Stimulated activated CD8-positive, alpha-beta memory T cell treated with anti-CD3 and anti-CD28 coated beads, Interleukin-12 subunit alpha, Interleukin-12 subunit beta, amount 100 ng/mL, for 4 hours (primary cell): ENCODE measurements at regions not wholly inside any gene's neighbourhood (a gene's known extent, or its start where the extent isn't known, plus 50 kb on each side); places are given as distances from the start of the nearest gene placed in this dataset.
"Not testable (repeated sequence)": the region's sequence is repeated elsewhere in the genome, so short reads cannot be mapped to it uniquely, and the experiment has no call there.

Experiments used
- DNase-seq: peaks from one replicate; pipeline ENCODE4 v3.0.0-alpha.2; 2020; ENCODE audit warnings: low read depth

DNA sequence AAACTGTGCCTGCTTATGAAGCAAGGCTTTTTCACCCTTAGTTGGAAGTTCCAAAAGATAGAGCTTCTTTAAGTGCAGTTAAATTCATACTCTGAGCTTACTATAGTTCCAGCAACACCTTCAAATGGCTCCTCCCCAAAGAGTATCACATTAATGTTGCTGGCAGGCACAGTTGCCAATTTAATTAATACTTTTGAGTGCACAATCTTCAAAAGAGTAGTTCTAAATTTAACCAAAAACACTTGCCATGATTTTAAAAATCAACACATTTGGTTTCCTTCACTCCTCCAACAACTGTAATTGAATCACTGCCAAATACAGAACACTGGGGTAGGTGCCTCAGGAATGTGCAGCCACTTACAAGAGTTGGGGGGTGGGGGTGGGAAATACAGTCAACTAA is 150.6 kb upstream of the UBE2E3 start:
- no peak for DNase-seq

DNA sequence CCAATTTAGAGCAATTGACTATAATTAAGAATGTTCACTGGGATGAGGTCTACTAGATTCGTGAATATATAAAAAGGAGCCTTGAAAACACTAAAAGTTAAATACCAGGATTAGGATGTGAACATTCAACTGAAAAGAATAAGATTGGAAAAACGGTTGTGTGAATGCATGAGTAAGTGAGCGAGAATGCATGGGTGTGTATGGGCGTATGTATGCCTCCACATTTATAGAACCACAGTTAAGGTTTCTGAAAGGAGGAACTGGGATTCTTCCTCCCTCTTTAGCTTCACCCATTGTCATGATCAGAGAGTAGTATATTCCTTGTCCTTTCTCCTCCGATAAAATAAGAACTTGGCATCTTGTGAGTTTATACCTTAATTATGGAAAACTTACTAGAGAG is 151.1 kb upstream of the UBE2E3 start:
- DNase-seq = no peak

DNA sequence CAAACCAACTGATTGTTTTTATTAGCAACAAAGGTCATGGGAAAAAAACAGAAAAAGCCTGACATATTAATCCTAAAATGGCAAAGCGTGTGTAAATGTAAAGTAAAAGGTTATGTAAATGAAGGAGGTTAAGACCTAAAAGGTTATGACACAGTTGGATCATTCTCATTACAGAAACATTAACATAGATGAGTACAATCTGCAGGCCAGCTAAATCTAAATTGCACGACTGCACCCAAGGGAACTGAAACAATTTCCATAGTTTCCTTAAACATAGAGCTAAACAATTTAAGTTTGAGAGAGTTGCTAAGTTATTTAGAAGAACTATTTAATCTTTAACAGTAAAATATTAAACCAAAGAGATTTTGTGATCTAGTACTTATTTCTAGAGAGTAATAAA is 151.6 kb upstream of the UBE2E3 start:
- no peak for DNase-seq

DNA sequence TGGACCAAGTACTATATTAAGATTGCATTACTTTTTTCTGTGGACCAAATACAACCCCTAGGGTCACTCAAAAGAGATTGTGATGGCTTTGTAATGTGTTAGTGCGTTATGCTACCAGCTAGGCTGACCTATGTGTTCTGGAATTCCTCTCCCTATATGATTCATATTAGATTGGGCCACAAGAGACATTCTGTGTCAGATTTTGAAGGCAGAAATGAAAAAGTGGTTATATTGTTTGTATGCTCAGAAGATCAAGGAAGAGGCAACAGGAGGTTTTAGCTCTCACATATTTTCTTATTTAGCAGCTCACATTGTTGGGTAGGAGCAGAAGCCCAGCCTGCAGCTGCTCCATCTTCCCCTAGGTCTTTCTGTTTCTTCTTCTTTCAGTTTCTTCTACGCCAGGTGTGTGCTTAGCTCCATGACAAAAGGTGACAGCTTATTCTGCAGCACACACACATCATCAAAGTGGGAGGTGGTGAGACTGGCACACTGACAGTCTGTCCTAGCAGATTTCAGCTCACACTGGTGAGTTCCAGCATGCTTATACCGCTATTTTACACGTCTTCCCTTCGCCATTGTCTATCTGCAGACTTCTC is 156.8 kb upstream of the UBE2E3 start:
- no peak for DNase-seq

DNA sequence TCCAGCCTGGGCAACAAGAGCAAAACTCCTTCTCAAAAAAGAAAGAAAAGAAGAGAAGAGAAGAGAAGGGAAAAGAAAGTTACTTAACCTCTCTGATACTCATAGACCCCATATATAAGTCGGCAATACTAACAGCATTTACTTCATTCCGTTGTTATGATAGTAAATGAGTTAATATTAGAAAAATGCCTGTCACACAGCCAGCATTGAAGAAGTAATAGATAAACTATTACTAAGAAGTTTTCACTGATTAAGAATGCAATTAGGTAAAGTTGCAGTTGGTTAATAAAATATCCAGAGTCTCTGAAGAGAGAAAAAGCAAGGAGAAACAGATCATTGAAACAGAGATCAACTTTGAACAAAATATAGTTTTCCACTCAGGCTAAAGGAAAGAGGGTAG is 161.3 kb upstream of the UBE2E3 start:
- DNase-seq = no peak

DNA sequence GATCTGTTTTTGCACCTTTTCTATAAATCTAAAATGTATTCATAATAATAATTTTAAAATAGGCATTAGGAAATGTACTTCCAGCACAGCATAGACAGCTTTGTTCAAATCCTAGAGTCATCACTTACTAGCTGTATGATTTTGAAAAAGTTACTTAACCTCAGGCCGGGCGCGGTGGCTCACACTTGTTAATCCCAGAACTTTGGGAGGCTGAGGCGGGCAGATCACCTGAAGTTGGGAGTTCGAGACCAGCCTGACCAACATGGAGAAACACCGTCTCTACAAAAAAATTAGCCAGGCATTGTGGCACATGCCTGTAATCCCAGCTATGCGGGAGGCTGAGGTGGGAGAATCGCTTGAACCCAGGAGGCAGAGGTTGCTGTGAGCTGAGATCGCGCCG is 161.7 kb upstream of the UBE2E3 start:
- not testable (repeated sequence) for DNase-seq

DNA sequence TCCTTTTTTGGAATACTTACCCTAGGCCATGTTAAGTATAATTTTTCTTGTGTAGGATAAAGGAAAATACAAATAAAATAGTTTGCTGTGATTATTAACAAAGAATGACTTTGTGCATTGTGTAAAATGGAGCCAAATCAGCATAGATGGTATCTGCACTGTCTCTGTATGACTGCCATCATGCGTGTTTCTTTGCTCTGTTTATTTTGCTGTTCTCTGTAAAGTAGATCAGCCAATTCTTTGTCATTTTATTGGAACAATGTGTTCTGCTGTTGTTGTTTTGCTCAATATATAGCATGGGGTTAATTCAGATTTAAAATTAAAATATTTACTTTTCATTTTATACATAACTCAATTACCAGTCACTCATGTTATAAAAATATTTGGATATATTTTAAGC is 181.3 kb upstream of the UBE2E3 start:
- no peak for DNase-seq

DNA sequence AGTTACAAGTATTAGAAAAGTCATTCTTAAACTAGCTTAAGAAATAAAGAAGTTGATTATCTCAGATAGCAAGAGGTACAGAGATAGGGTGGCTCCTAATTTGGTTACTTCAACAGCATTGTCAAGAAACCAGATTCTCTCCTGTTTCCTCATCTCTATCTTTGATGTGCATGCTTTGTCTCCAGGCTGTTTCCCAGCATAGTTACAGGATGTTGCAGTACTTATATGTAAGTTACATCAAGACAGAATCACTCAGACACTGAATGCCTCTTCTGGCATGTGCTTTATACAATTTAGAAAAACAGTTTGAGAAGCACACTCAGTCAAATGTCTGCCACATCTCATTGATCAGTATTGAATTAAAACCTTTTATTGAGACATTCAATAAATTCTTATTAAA is 189.5 kb upstream of the UBE2E3 start:
- DNase-seq = no peak

DNA sequence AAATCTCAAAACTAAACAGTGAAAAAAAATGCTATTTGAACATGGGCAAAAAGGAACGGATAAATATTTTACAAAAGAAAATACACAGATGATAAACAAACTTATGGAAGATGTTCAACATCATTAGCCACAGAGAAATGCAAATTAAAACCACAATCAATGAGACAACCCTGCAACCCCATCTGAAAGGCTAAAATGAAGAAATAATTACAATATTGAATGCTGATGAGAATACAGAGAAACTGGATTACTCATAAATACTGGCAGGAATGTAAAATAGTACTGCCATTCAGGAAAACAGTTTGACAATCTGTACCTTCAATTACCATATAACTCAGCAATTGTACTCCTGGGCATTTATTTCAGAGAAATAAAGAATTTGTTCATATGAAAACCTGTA is 193.1 kb upstream of the UBE2E3 start:
- no peak for DNase-seq

DNA sequence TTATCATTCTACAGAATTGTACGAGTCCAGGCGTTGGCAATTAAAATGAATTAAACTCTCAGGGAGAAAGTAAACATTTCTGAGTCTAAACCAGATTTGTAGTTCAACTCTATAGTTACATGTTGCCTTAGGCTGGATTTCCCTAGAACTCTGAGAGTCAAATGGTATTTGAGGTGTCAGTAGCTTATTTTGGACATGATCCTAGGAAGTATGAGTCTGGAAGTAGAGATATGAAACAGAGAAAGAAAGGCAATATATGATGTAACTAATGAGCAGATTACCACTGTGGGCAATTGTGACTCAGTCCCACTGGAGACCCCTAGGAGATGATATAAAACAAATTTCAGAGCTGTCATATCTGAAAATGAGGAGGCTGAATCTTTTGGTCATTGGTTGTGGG is 199.1 kb upstream of the UBE2E3 start:
- no peak for DNase-seq

DNA sequence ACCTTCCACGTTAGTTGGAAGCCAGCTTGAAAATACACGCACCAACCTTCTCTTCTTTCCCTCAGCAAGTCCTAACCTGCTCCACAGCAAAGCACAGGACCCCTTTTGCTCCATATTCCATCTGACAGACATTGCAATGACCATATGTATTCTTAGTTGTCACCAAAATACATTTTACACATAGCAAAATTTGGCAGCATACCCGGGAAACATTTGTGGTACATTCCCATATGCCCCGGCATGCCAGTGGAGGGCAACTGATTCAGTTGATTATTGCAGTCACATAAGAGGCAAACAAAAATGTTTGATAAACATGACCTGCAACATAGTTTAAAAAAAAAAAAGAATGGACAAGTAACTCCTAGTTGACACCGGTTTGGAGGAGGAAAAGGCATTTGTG is 202.1 kb upstream of the UBE2E3 start:
- no peak for DNase-seq

DNA sequence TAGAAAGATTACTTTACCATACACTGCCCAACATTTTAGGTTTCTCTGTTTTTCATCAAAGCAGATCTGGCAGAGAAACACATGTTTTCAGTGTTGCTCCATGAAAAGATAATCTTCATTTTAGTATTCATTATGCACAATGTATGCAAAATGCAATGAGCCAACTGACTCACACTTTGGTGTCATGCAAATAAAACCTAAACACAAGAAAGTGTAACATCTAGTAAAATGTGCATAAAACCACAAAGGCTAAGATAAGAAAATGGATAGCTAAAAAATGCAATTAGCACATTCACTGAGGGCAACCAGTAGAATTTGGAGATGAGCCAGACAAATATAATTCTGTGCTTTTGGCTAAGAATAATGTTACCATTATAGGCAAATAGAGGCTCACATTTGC is 203.5 kb upstream of the UBE2E3 start:
- DNase-seq = no peak

DNA sequence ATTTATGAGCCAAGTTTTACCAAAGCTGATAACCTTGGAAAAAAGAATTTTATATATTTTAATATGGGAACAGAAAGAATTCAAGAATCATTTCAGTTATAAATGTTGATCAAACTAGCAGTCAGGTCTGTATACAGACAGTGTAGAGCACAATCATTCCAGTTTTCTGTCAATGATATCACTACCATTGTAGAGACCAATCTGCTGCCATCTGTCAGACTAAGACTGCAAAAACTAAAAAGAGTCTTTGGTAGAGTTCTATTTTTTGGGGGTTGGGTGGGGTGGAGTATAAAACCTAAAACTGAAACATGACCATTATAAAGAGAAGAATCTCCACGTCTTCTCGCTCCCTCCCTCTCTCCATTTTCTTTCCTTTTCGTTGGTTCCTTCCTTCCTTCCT is 204.7 kb upstream of the UBE2E3 start:
- DNase-seq = no peak

DNA sequence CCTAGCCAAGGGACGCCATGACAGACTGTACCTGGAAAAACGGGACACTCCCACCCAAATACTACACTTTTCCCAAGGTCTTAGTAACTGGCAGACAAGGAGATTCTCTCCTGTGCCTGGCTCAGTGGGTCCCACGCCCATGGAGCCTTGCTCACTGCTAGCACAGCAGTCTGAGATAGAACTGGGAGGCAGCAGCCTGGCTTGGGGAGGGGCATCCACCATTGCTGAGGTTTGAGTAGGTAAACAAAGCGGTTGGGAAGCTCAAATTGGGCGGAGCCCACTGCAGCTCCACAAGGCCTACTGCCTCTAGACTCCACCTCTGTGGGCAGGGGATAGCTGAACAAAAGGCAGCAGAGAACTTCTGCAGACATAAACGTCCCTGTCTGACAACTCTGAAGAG is 215.1 kb upstream of the UBE2E3 start:
- not testable (repeated sequence) for DNase-seq

DNA sequence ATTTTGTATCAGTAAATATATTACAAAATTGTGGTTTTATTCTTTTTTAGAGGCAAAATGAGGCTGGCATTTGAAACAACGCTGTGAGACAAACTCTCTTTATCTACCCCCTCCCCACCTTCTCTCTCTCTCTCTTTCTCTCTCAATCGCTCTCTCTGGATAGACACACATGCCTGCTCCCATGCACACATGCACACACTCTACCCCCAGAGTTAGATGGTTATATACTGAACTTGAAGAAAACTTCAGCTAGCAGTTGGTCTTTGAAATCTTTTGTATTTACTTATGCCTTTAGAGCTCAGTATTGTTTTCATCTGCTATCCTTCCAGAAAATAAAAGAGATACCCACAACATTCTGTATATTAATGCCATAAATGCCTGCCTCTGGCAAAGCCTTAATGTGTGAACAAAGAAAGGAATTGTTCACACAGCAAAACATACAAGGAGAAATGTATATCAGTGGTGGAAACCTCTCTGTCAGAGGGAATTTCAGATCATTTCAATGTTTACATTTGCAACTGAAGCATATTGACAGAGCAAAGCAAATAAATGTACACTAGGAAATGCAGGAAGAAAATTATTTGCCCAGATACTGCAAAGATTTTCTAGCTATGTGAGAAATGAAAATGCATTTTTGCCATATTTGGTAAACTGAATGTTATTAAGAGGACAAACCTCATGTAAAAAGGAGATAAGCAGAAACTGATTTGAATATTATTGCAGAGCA is 217.0 kb upstream of the UBE2E3 start:
- DNase-seq = no peak

DNA sequence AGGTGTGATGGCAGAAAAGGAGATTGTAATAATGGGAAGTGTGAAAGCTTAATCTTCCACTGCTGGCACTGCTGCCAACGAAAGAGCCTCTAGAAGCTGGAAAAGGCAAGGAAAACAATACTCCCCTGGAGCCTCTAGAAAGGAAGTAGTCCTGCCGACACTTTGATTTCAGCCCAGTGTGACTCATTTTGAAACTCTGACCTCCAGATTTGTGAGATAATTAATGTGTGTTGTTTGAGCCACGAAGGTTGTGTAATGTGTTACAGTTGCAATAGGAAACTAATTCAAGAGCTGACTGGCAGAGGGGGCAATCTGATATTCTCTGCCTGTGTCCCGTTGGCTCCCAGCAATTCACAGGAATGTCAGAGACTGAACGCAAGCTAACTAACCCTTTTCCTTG is 219.2 kb upstream of the UBE2E3 start:
- DNase-seq = no peak

DNA sequence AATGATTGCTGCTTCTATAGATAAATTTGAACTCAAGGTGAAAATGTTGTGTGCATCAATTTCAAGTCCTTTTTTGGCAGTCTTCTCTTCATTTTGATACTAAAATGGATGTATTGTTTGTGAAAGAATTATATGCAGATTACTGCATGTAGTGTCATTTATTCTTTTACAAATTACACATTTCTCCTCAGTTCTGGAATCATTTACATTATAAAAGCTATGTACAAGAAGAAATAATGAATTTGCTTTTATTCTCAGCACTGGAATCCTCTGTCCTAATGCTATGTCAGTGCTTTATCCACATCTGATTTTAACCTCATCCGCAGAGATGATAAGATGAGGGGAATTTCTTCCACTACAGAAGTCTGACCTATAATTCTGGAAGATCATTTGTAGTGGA is 220.8 kb upstream of the UBE2E3 start:
- no peak for DNase-seq

DNA sequence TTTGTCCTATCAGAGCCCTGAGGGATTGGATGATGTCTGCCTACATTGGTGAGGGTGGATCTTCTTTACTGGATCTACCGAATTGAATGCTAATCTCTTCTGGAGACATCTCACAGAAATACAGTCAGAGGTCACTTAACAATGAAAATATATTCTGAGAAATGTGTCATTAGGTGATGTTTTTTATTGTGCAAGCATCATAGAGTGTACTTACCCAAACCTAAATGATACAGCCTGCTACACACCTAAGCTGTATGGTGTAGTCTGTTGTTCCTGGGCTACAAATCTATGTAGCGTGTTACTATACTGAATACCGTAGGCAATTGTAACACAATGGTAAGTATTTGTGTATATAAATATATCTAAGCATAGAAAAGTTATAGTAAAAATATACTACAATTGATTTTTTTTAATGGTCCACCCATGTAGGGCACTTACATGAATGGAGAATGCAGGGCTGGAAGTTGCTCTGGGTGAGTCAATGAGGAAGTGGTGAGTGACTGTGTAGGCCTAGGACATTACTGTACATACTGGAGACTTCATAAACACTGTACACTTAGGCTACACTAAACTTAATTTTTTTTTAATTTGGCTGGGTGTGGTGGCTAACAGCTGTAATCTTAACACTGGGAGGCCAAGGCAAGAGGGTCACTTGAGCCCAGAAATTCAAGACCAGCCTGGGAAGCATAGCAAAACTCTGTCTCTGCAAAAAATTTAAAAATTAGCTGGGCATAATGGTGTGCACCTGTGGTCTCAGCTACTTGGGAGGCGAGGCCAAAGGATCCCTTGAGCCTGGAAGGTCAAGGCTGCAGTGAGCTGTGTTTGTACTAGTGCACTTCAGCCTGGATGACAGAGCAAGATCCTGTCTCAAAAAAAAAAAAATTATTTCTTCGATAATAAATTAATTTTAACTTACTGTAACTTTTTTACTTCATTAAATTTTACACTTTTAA is 226.3 kb upstream of the UBE2E3 start:
- no peak for DNase-seq

DNA sequence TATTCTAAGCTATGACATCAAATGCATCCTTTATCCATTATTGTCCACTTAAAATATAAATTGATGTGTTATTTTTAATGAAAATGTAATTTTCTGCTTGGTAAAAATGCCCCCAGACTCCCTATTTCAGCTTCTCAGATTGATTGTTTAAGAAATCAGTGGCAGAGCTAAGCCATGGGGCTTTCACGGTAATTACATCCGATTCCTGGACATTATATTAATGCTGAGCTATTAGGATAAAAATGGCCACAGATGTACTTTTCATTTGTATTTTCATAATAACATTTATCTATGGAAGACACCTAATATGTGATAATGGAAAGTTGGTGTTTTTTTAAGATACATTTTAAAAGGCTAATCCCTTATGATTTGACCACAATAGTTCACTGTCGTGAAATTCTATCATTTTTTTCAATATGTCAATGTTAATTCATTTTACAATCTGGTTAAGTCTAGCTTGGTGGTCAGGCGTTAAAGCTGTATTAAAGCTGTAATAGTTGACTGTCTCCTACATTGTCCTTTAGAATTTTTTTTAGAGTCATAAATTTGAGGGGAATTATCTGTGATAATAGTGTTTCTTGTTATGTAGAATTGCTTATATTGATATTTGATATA is 229.0 kb upstream of the UBE2E3 start:
- no peak for DNase-seq

DNA sequence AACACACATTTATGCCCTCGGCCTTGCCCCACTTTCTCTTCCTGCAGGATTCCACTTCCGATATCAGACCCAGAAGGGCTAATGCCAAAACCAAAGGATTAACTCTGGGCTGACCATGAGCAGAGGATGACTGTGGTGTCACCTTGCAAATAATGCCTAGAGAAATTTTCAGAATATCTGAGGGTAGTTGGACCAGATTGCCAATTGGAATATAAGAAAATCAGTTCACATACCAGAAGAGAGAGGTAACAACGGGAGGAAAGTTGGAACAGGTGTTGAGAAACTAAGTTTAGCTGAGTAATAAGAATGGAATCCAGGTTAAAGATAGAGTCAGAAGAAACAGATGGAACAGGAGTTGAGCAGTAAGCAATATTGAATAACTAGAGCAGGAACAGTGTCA is 232.7 kb upstream of the UBE2E3 start:
- DNase-seq = no peak

DNA sequence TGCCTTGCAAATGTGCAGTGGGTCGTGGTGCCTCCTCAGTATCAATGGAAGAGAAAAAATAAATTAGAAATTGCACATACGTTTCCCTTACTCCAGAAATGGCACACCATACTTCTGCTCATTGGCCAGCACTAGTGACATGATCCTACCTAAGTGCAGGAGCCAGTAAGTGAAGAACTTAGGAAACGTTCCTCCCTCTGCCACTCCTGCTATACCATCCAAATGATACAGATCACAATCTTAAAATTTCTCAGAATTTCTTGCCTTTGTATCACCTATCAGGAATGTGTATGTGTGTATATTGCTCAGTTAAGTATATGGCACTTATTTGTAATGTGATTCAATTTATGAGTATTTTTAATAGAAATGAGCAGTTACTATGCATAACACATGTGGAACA is 237.0 kb upstream of the UBE2E3 start:
- DNase-seq = no peak

DNA sequence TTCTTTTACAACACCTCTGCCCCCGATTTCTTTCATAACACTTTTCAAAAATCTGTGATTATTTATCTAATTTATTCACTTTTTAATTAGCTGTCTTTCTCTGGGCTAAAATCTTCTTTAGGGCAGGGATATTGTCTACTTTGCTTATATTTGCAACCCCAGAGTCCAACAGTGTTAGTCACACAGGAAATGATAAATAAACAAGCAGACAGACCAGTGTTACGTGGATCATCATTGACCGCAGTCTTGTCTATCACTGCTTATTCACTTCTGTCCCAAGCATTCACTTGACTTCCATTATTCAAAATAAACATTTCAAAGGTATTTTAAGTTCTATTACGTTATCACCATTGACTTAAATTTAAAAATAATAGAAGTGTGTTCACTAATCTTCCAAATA is 237.6 kb upstream of the UBE2E3 start:
- no peak for DNase-seq

DNA sequence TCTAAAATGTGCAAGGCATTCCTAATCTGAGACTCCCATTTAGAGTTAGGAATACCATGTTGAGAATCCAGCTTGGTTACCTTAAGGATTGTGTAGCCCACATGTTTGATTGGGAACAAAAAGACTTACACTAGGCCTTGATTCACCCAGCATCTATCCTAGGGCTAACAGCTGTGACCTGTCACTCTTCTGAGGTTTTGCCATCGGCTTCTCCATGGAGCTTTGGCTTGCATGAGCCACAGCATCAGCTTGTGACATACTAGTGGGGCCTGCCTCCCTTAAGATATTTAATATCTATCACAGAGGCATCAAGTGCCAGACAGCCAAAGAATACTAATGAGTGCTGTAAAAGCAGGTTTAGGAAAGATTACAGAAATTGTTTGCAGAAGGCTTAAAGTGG is 241.3 kb upstream of the UBE2E3 start:
- no peak for DNase-seq
